Pancreas (tissue), 10 donors: ENCODE measurements at regions not wholly inside any gene's neighbourhood (a gene's known extent, or its start where the extent isn't known, plus 50 kb on each side); places are given as distances from the start of the nearest gene placed in this dataset.

Experiments
- ATAC-seq, 4 donors: fragments of 200-7000 bp; cut with Tn5 transposase; one replicate each; pipeline versions ENCODE4 v1.8.0 to v1.9.1; 2020; ENCODE audit warnings: mild to moderate bottlenecking in 4 of 4, moderate library complexity in 4 of 4
- DNase-seq, 6 donors: peaks; one replicate each; pipeline ENCODE4 v3.0.0-alpha.2; 2020
- FAIRE-seq: peaks from 2 replicates; lab custom pipeline; 2012; peaks lifted over from hg19 to GRCh38; lab: Jason Lieb, UNC
- H3K27ac ChIP-seq, 4 donors: fragments of 200-600 bp; sonication (generic); 1 replicate in 3 of 4; 2 replicates in 1 of 4; pipeline versions ENCODE4 v1.5.0 to v1.8.0; 2020
- H3K27me3 ChIP-seq, 4 donors: fragments of 200-600 bp; one replicate each; pipeline ENCODE4 v1.8.0; 2021
- H3K36me3 ChIP-seq, 3 donors: fragments of 200-600 bp; sonication (generic) in 1 of 3; one replicate each; pipeline versions ENCODE4 v1.5.0 to v1.8.0; 2020 to 2021
- H3K4me1 ChIP-seq, 3 donors: fragments of 200-600 bp; one replicate each; pipeline ENCODE4 v1.8.0; 2021
- H3K4me3 ChIP-seq, 4 donors: fragments of 200-600 bp; sonication (generic) in 2 of 4; one replicate each; pipeline versions ENCODE4 v1.5.0 to v1.8.0; 2020 to 2021
- H3K9me3 ChIP-seq, 4 donors: fragments of 200-600 bp; one replicate each; pipeline ENCODE4 v1.8.0; 2021
- CTCF ChIP-seq, 4 donors: fragments of 200-600 bp; sonication (generic) in 3 of 4; IDR thresholded peaks; one replicate each; pipeline versions ENCODE4 v1.5.0 to v1.8.0; 2021; ENCODE audit warnings: antibody characterized with exemption in 4 of 4
- WGBS, 2 donors: extraction: QIAGEN DNeasy Blood & Tissue Kit; methylation state at CpG; one replicate each; pipeline ENCODE4 v1.1.7; 2013; 5-methylcytosine and 5-hydroxymethylcytosine counted together
- intact Hi-C, 3 donors: fragments of 100-400 bp; cut with DNase I; formaldehyde crosslinking; loops; one replicate each; pipeline versions ENCODE4 v1.11.1 to v1.14.2; 2022
- donor health status: healthy with polysubstance abuse.
- donor health status: DM: no; HTN: no; CAD: no; lungs with moderate emphysema.
- donor health status: DM: no; HTN: no; CAD: no.
- donor health status: control.
- donor health status: control.
- donor health status: Bipolar disorder and iron deficiency.
- donor health status: DM: yes; HTN: yes; CAD: no.
- donor health status: DM: no; HTN: no; CAD: no.
- donor health status: DM: no; HTN: no; CAD: no.
- donor health status: DM: yes; HTN: yes; CAD: no.

- intact Hi-C loops = no loop called here
- no peak for TF ChIP-seq CTCF (IDR thresholded peaks at IDR 0.05)
- Histone ChIP-seq H3K4me1 (no peaks in the 10 kb centered on the region), H3K27me3 (no peaks in the 10 kb centered on the region), H3K4me3 (no peak overlapping the region), H3K9me3 (no peaks in the 10 kb centered on the region), H3K27ac (no peak overlapping the region), H3K36me3 (no peaks in the 10 kb centered on the region)
- ATAC-seq (no peak), DNase-seq (no peak), FAIRE-seq (no peak)
- WGBS, 2 donors = 56 to 64% methylated on average over 2 of the region's 2 CpGs
These were observed 315.9 kb downstream of the GPD2 start for GRCh38 chr2:156752042-156752441.

- TF ChIP-seq CTCF (IDR thresholded peaks at IDR 0.05) = no peak
- intact Hi-C loops = no loop called here
- no peak for FAIRE-seq
These were observed 317.6 kb downstream of the GPD2 start for GRCh38 chr2:156753766-156754165.

GRCh38 chr2:156756516-156756915 lies 320.3 kb downstream of the GPD2 start:
- no peak for DNase-seq
- no peak for FAIRE-seq
- no peak for ATAC-seq
- intact Hi-C loops = no loop called here
- no peaks in the 10 kb centered on the region for H3K9me3 ChIP-seq
- H3K4me1 ChIP-seq = no peaks in the 10 kb centered on the region
- no peaks in the 10 kb centered on the region for H3K36me3 ChIP-seq
- TF ChIP-seq CTCF (IDR thresholded peaks at IDR 0.05) = no peak
- no peak overlapping the region for H3K4me3 ChIP-seq
- no peak overlapping the region for H3K27ac ChIP-seq
- peaks cover 0 to 6% (median 0%) of the 10 kb centered on the region in 4 donors for H3K27me3 ChIP-seq

More at GRCh38 chr2:156753766-156754165, 317.6 kb downstream of the GPD2 start:
- Histone ChIP-seq H3K27ac (no peak overlapping the region), H3K9me3 (no peaks in the 10 kb centered on the region), H3K4me3 (no peak overlapping the region), H3K27me3 (peaks cover 0 to 6% (median 0%) of the 10 kb centered on the region in 4 donors), H3K4me1 (no peaks in the 10 kb centered on the region), H3K36me3 (no peaks in the 10 kb centered on the region)
- DNase-seq (no peak), ATAC-seq (no peak)
- WGBS, 2 donors = 27 to 45% methylated on average over 1 of the region's 1 CpG

- TF ChIP-seq CTCF (IDR thresholded peaks at IDR 0.05) = no peak
- no peak for ATAC-seq
- no peaks in the 10 kb centered on the region for H3K4me1 ChIP-seq
- peaks cover 0 to 3% (median 0%) of the 10 kb centered on the region in 4 donors for H3K27me3 ChIP-seq
- H3K27ac ChIP-seq = no peak overlapping the region
- DNase-seq = no peak
- no peak overlapping the region for H3K4me3 ChIP-seq
- intact Hi-C loops = no loop called here
- no peaks in the 10 kb centered on the region for H3K36me3 ChIP-seq
- 66 to 78% methylated on average over 2 of the region's 2 CpGs for WGBS, 2 donors
- H3K9me3 ChIP-seq = no peaks in the 10 kb centered on the region
- no peak for FAIRE-seq
These were observed 327.0 kb downstream of the GPD2 start for GRCh38 chr2:156763174-156763573.

GRCh38 chr2:156765043-156765442 lies 328.9 kb downstream of the GPD2 start:
- ATAC-seq (no peak), FAIRE-seq (no peak)
- intact Hi-C loops = no loop called here

More at GRCh38 chr2:156765043-156765442, 328.9 kb downstream of the GPD2 start:
- no peaks in the 10 kb centered on the region for H3K9me3 ChIP-seq
- no peaks in the 10 kb centered on the region for H3K27me3 ChIP-seq
- no peak overlapping the region for H3K27ac ChIP-seq
- no peak for TF ChIP-seq CTCF (IDR thresholded peaks at IDR 0.05)
- WGBS, 2 donors = 45 to 62% methylated on average over 2 of the region's 2 CpGs
- no peaks in the 10 kb centered on the region for H3K4me1 ChIP-seq
- DNase-seq = no peak
- no peaks in the 10 kb centered on the region for H3K36me3 ChIP-seq
- H3K4me3 ChIP-seq = no peak overlapping the region
